Esophagus mucosa (tissue), 1 donor: ENCODE measurements at regions not wholly inside any gene's neighbourhood (a gene's known extent, or its start where the extent isn't known, plus 50 kb on each side); places are given as distances from the start of the nearest gene placed in this dataset.

Experiments used
- ATAC-seq: fragments of 200-7000 bp; cut with Tn5 transposase; one replicate; pipeline ENCODE4 v1.9.1; 2020
- donor health status: DM: yes; HTN: yes; CAD: no.

- no peak for ATAC-seq
Observed at GRCh38 chr6:93515736-93516135, 96.4 kb upstream of the EPHA7 start.

GRCh38 chr6:93498713-93499112 lies 79.4 kb upstream of the EPHA7 start:
- no peak for ATAC-seq

GRCh38 chr6:93496548-93496947 lies 77.2 kb upstream of the EPHA7 start:
- no peak for ATAC-seq

GRCh38 chr6:93494057-93494456 lies 74.7 kb upstream of the EPHA7 start:
- ATAC-seq: no peak

GRCh38 chr6:93474733-93475179 lies 55.4 kb upstream of the EPHA7 start:
- ATAC-seq: no peak

- ATAC-seq: no peak
Observed at GRCh38 chr6:93471281-93471680, 51.9 kb upstream of the EPHA7 start.
